GM13976 (cell line): ENCODE measurements at regions not wholly inside any gene's neighbourhood (a gene's known extent, or its start where the extent isn't known, plus 50 kb on each side); places are given as distances from the start of the nearest gene placed in this dataset.

ENCODE experiments used
- DNase-seq: peaks from one replicate; pipeline ENCODE4 v3.0.0; 2012; ENCODE audit warnings: low spot score
- in situ Hi-C: fragments of 300-500 bp; cut with MboI; formaldehyde crosslinking; loops from one replicate; pipeline ENCODE4 v1.12.0; 2022; ENCODE audit warnings: low sequenced_read_pairs, mixed read lengths, inconsistent platforms; ENCODE audit not compliant: unreplicated experiment
- TF ChIP-seq, protein P1 (sequence below): IDR thresholded peaks from 2 replicates; pipeline ENCODE4 v1.5.1; 2012; ENCODE audit warnings: borderline replicate concordance, mild to moderate bottlenecking; ENCODE audit not compliant: insufficient read depth; ENCODE audit errors: extremely low read depth, missing control alignments, control extremely low read depth

DNA sequence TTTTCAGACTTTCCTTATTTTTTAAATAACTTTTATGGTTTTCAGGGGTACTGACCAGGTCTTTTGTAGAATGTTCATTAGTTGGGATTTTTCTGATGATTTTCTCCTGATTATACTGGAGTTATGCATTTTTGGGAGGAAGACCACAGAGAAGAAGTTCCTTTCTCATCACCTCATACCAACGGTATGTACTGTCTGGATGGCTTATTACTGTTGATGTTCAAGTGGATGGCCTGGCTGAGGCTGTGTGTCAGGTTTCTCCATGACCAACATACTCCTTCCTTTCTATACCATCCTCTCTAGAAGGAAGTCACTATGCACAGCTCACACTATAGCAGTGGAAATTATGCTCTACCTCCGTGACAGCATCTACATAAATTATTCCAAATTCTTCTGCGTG is 71.1 kb upstream of the NR3C1 start:
- in situ Hi-C loops: no loop called here
- DNase-seq: no peak
- TF ChIP-seq, protein P1, sequence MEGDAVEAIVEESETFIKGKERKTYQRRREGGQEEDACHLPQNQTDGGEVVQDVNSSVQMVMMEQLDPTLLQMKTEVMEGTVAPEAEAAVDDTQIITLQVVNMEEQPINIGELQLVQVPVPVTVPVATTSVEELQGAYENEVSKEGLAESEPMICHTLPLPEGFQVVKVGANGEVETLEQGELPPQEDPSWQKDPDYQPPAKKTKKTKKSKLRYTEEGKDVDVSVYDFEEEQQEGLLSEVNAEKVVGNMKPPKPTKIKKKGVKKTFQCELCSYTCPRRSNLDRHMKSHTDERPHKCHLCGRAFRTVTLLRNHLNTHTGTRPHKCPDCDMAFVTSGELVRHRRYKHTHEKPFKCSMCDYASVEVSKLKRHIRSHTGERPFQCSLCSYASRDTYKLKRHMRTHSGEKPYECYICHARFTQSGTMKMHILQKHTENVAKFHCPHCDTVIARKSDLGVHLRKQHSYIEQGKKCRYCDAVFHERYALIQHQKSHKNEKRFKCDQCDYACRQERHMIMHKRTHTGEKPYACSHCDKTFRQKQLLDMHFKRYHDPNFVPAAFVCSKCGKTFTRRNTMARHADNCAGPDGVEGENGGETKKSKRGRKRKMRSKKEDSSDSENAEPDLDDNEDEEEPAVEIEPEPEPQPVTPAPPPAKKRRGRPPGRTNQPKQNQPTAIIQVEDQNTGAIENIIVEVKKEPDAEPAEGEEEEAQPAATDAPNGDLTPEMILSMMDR: no peak

DNA sequence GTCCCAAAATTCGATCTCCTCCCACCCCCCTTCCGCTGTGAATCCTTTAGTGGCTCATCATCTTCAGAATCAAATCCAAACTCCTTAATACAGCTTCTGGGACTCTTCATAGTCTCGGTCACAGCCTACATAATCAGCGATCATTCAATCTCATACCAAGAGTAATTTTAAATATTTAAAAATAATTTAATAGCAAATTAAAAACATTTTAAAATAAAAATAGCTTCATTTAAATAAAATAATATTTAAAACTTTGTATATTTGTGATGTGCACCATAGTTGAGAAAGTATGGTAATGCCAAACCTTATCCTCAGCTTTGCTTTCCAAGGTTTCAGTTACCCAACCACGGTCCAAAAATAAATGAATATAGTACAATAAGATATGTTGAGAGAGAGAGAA is 70.0 kb upstream of the NR3C1 start:
- in situ Hi-C loops: no loop called here
- TF ChIP-seq, protein P1: no peak
- DNase-seq: no peak

DNA sequence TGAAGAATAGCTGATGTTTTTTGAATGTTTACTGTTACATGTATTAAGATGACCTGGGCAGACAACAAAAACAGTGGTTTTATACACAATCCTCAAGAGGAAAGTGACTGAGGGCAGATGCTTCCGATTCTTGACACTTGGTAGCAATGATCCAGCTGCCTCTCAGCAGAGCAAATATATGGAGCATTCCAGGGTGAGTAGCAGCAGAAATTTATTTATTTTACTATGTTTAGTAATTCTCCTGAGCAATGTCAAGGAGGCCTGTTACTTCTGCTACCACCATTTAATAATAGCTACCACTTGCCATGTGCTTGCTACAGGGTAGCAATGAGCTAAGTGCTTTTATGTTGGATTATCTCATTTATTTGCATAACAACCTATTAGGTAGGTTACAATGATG is 69.1 kb upstream of the NR3C1 start:
- DNase-seq: no peak
- TF ChIP-seq, protein P1: no peak
- in situ Hi-C loops: no loop called here

DNA sequence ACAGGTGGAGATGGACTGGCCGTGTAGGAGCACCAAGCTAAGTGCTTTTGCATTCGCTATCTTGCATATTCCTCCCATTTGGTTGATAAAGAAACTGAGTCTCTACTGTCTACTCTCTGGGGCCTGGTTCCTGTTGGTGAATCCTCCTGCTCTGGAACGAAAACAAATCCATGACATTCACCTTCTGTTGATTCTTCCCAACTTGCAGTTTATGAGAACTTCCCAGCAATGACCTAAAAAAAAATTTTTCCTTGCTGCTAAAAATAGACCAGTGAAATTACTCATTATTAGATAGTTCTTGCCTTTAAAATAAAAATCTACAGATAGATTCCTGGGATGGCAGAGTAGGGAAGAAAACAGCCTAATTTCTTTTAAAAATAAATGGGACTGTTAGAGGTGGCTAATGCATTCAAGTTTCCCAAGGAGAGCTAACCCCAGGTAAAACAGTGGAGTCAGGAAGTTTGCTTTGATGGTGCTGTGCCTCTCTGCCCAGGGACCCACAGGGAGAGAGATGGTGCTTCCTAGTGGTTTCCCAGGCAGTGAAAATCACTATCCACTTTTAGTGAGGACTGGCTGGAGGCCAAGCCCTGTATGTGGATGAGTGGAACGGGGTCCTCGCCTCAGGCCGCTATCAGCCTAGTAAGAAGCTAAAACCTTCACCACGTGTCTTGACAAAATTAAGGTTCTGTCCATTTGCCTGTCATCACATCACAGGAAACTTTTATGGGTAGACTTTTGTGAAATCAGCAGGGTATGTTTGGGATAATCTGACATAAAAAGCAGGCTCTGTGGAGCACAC is 68.4 kb upstream of the NR3C1 start:
- no peak for DNase-seq
- in situ Hi-C loops: no loop called here
- TF ChIP-seq, protein P1: no peak

DNA sequence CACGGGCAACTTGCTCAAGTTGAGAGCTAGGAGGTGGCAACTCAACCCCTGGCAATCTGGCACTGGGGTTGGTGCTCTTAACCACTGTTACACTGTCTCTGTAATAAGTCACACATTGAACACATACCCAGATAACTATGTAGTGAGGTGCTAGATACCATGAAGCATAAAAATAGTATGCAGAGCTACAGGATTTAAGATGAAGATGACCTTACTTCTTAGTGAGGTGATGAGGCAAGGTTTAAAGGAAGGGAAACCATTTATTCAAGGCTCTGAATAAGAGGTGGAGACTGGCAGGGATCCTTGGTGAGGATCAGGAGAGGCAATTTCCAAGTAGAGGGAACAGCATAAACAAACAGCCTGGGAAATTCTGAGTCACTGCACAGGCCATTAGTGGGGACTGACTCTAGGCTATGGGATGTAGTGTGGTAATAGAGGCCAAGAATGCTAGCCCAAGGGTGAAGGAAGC is 67.6 kb upstream of the NR3C1 start:
- no peak for DNase-seq
- TF ChIP-seq, protein P1: no peak
- in situ Hi-C loops: no loop called here

DNA sequence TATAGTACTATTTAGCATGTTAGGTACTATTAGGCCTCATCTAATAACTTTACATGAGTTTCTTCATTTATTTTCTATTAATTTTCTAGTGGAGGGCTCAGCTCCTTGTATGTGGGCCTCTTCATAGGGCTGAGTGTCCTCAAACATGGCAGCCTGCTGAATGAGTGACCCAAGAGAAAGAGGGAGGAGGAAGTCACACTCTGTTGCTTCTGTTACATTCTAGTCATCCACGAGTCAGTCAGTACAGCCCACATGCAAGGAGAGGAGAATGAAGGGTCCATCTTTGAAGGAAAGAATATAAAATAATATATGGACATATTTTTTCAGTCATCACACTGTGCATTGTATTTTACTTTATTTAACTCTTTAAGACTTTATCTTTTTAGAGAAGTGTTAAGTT is 66.6 kb upstream of the NR3C1 start:
- in situ Hi-C loops: no loop called here
- DNase-seq: no peak
- TF ChIP-seq, protein P1: no peak
